ENCODE measurements at regions not wholly inside any gene's neighbourhood (a gene's known extent, or its start where the extent isn't known, plus 50 kb on each side); places are given as distances from the start of the nearest gene placed in this dataset.

DNA sequence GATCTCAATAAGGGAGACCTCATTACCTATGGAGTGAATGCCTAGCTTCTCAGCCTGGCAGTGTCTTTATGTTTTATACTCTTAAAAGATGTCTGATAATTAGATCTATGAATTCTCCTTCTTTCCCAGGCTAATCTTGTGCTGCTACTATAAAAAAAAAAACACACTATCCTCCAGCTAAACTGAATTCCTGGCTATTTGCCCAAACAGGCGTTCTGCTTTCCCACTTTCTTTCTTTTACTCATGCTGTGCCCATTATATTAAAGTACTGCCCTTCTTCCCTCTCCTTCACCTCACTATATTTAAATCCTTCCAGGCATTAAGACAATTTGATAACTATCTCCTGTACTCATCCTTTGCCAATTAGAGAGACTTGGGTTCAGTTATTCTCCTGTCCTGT lies 1134.9 kb downstream of the ROBO2 start:
- TF ChIP-seq, protein P1, sequence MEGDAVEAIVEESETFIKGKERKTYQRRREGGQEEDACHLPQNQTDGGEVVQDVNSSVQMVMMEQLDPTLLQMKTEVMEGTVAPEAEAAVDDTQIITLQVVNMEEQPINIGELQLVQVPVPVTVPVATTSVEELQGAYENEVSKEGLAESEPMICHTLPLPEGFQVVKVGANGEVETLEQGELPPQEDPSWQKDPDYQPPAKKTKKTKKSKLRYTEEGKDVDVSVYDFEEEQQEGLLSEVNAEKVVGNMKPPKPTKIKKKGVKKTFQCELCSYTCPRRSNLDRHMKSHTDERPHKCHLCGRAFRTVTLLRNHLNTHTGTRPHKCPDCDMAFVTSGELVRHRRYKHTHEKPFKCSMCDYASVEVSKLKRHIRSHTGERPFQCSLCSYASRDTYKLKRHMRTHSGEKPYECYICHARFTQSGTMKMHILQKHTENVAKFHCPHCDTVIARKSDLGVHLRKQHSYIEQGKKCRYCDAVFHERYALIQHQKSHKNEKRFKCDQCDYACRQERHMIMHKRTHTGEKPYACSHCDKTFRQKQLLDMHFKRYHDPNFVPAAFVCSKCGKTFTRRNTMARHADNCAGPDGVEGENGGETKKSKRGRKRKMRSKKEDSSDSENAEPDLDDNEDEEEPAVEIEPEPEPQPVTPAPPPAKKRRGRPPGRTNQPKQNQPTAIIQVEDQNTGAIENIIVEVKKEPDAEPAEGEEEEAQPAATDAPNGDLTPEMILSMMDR (IDR thresholded peaks at IDR 0.05) = no peak
- TF ChIP-seq POLR2A (IDR thresholded peaks at IDR 0.05) (no peak), EP300 (IDR thresholded peaks at IDR 0.05; ENCODE audit: low read depth) (no peak)

Data from transverse colon (tissue), 3 donors.